ENCODE measurements at regions not wholly inside any gene's neighbourhood (a gene's known extent, or its start where the extent isn't known, plus 50 kb on each side); places are given as distances from the start of the nearest gene placed in this dataset.
A peak's percentile ranks its signal among the peaks of the same experiment; 100 is the strongest.

GRCh38 chr5:115022303-115022702 is 147.4 kb downstream of the TRIM36 start:
- H3K4me3 ChIP-seq = no peak overlapping the region
- no peak for TF ChIP-seq CTCF (IDR thresholded peaks at IDR 0.05)
- TF ChIP-seq POLR2A (IDR thresholded peaks at IDR 0.05) = no peak
- peaks cover 0 to 4% (median 0%) of the 10 kb centered on the region in 9 donors for H3K27me3 ChIP-seq
- no peak for ATAC-seq
- no peaks in the 10 kb centered on the region for H3K9me3 ChIP-seq
- intact Hi-C loops (cut with DNase I) = no loop called here
- no peak overlapping the region for H3K27ac ChIP-seq
- DNase-seq = no peak
- H3K4me1 ChIP-seq = no peaks in the 10 kb centered on the region
- H3K36me3 ChIP-seq = no peaks in the 10 kb centered on the region

GRCh38 chr5:115016646-115017045 is 153.1 kb downstream of the TRIM36 start:
- Histone ChIP-seq H3K27me3 (no peaks in the 10 kb centered on the region), H3K4me1 (no peaks in the 10 kb centered on the region), H3K27ac (no peak overlapping the region), H3K9me3 (no peaks in the 10 kb centered on the region), H3K36me3 (no peaks in the 10 kb centered on the region), H3K4me3 (no peak overlapping the region)
- TF ChIP-seq POLR2A (IDR thresholded peaks at IDR 0.05) (no peak), CTCF (IDR thresholded peaks at IDR 0.05) (no peak)
- 52 to 71% (median 61%) methylated on average over 1 of the region's 1 CpG for WGBS, 4 donors
- DNase-seq (no peak), ATAC-seq (no peak)
- intact Hi-C loops (cut with DNase I) = no loop called here

GRCh38 chr5:114999176-114999575 is 170.5 kb downstream of the TRIM36 start:
- Histone ChIP-seq H3K36me3 (no peaks in the 10 kb centered on the region), H3K4me3 (no peak overlapping the region), H3K4me1 (no peaks in the 10 kb centered on the region), H3K27me3 (no peaks in the 10 kb centered on the region), H3K27ac (no peak overlapping the region), H3K9me3 (no peaks in the 10 kb centered on the region)
- ATAC-seq (no peak), DNase-seq (no peak)
- WGBS, 4 donors = 88 to 98% (median 90%) methylated on average over 8 to 11 of the region's 11 CpGs
- intact Hi-C loops (cut with DNase I) = no loop called here
- TF ChIP-seq POLR2A (IDR thresholded peaks at IDR 0.05) (no peak), CTCF (IDR thresholded peaks at IDR 0.05) (no peak)

- Histone ChIP-seq H3K4me1 (no peaks in the 10 kb centered on the region), H3K27me3 (no peaks in the 10 kb centered on the region), H3K9me3 (peaks cover 0 to 3% (median 0%) of the 10 kb centered on the region in 12 donors), H3K36me3 (no peaks in the 10 kb centered on the region), H3K27ac (no peak overlapping the region), H3K4me3 (no peak overlapping the region)
- peak in 1 of 5 donors; percentile 50 for DNase-seq
- no peak for ATAC-seq
- intact Hi-C loops (cut with DNase I) = no loop called here
- 40 to 79% (median 69%) methylated on average over 2 to 10 of the region's 10 CpGs for WGBS, 4 donors
- TF ChIP-seq POLR2A (IDR thresholded peaks at IDR 0.05) = no peak
- no peak for TF ChIP-seq CTCF (IDR thresholded peaks at IDR 0.05)
Measured at GRCh38 chr5:114989512-114989911, 180.2 kb downstream of the TRIM36 start.
